ENCODE measurements at regions not wholly inside any gene's neighbourhood (a gene's known extent, or its start where the extent isn't known, plus 50 kb on each side); places are given as distances from the start of the nearest gene placed in this dataset.

GRCh38 chr2:111685342-111685741, 198.7 kb downstream of the ANAPC1 start:
- TF ChIP-seq POLR2A (IDR thresholded peaks at IDR 0.05; ENCODE audit: low read depth, low read length) (no peak), TAF1 (IDR thresholded peaks at IDR 0.05; ENCODE audit: low read depth, low read length) (no peak), POLR2AphosphoS5 (IDR thresholded peaks at IDR 0.05; ENCODE audit: low read depth, low read length) (no peak), SPI1 (IDR thresholded peaks at IDR 0.05; ENCODE audit: low read depth, low read length) (no peak), POU2F2 (IDR thresholded peaks at IDR 0.05; ENCODE audit: low read depth, low read length) (no peak)

All from GM12891 (cell line).